ENCODE measurements at regions not wholly inside any gene's neighbourhood (a gene's known extent, or its start where the extent isn't known, plus 50 kb on each side); places are given as distances from the start of the nearest gene placed in this dataset.

GRCh38 chr12:73719223-73719622 is 818.4 kb upstream of the ATXN7L3B start:
- TF ChIP-seq ZFX (IDR thresholded peaks at IDR 0.05; ENCODE audit: borderline replicate concordance) = no peak
- no peak for TF ChIP-seq CTCF (IDR thresholded peaks at IDR 0.05)
- H3K27ac ChIP-seq = no peak overlapping the region

- TF ChIP-seq ZFX (IDR thresholded peaks at IDR 0.05; ENCODE audit: borderline replicate concordance) = no peak
- TF ChIP-seq CTCF (IDR thresholded peaks at IDR 0.05) = no peak
- no peak overlapping the region for H3K27ac ChIP-seq
Measured at GRCh38 chr12:73726881-73727280, 810.8 kb upstream of the ATXN7L3B start.

GRCh38 chr12:73731658-73732057 is 806.0 kb upstream of the ATXN7L3B start:
- no peak overlapping the region for H3K27ac ChIP-seq
- TF ChIP-seq ZFX (IDR thresholded peaks at IDR 0.05; ENCODE audit: borderline replicate concordance) = no peak
- TF ChIP-seq CTCF (IDR thresholded peaks at IDR 0.05) = no peak

- no peak for TF ChIP-seq ZFX (IDR thresholded peaks at IDR 0.05; ENCODE audit: borderline replicate concordance)
- TF ChIP-seq CTCF (IDR thresholded peaks at IDR 0.05) = no peak
- no peak overlapping the region for H3K27ac ChIP-seq
Measured at GRCh38 chr12:73769337-73769736, 768.3 kb upstream of the ATXN7L3B start.

- TF ChIP-seq CTCF (IDR thresholded peaks at IDR 0.05) (no peak), ZFX (IDR thresholded peaks at IDR 0.05; ENCODE audit: borderline replicate concordance) (no peak)
- H3K27ac ChIP-seq = no peak overlapping the region
Measured at GRCh38 chr12:73798523-73798922, 739.1 kb upstream of the ATXN7L3B start.

- TF ChIP-seq ZFX (IDR thresholded peaks at IDR 0.05; ENCODE audit: borderline replicate concordance) (no peak), CTCF (IDR thresholded peaks at IDR 0.05) (no peak)
- H3K27ac ChIP-seq = no peak overlapping the region
Measured at GRCh38 chr12:73815072-73815645, 722.5 kb upstream of the ATXN7L3B start.

- H3K27ac ChIP-seq = no peak overlapping the region
Measured at GRCh38 chr12:73817161-73817560, 720.5 kb upstream of the ATXN7L3B start.

More at GRCh38 chr12:73817161-73817560, 720.5 kb upstream of the ATXN7L3B start:
- no peak for TF ChIP-seq ZFX (IDR thresholded peaks at IDR 0.05; ENCODE audit: borderline replicate concordance)
- TF ChIP-seq CTCF (IDR thresholded peaks at IDR 0.05) = no peak
